Left renal pelvis (tissue), 4 donors: ENCODE measurements at regions not wholly inside any gene's neighbourhood (a gene's known extent, or its start where the extent isn't known, plus 50 kb on each side); places are given as distances from the start of the nearest gene placed in this dataset.
A peak's percentile ranks its signal among the peaks of the same experiment; 100 is the strongest.
"Not testable (repeated sequence)": the region's sequence is repeated elsewhere in the genome, so short reads cannot be mapped to it uniquely, and the experiment has no call there.

Experiments used
- DNase-seq, 4 donors: peaks; one replicate each; pipeline ENCODE4 v3.0.0-alpha.2; 2013; ENCODE audit warnings: low read depth in 4 of 4, low spot score in 3 of 4

GRCh38 chr2:15816674-15817406 is 123.5 kb upstream of the MYCN start:
- DNase-seq, result no peak

- DNase-seq, result no peak
Measured at GRCh38 chr2:15817748-15818147, 122.6 kb upstream of the MYCN start.

GRCh38 chr2:15818318-15818753 is 122.0 kb upstream of the MYCN start:
- peak in 1 of 4 donors; percentile 86 for DNase-seq

DNA sequence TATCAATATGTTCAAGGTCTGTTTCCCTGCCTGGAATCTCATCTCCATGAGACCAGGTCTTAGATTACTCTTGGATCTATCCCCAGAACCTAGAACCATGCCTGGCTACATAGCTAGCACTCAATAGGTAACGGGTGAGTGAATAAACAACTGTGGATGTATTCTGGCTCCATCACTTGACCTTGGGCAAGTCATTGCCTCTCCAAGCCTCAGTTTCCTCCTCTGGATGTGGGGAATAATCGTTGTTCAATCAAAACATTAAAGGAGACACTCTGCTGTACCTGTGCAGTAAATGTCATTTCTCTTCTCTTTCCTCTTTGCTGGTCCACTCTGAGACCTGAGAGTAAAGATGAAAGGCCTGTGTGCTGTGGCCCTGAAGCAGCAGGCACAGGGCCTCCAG is 121.5 kb upstream of the MYCN start:
- no peak for DNase-seq

GRCh38 chr2:15819562-15820256 is 120.6 kb upstream of the MYCN start:
- DNase-seq, result no peak

DNA sequence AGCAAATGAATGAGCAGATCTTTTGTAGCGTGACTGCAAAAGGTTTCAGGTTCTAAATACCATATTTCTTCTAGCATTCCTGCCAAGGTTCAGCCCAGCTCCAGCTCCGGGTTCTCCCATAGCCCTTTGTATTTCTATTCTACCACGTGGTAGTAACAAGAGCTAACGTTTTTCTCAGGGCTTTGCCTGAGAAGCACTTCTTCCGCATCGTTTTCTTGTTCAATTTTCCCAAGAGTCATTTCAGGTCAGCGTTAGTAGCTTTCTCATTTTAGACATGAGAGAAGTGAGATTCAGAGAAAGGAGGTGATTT is 120.1 kb upstream of the MYCN start:
- no peak for DNase-seq

DNA sequence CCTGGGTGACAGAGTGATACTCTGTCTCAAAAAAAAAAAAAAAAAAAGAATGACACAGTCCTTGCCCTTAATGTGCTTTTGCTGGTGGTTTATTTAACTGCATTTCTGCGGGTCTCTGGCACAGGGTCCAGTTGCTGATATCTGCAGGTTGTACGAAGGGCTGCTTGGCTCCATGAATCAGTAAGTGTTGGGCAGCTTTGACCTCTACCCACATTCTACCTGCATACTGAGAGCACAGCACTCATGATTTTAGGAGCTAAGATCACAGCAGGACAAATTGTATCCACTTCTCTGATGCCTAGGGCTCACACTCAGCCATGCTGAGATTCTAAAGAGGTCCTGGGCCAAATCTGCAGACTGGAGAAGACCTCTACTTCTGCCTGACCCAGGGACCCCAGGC is 119.4 kb upstream of the MYCN start:
- DNase-seq, result no peak

GRCh38 chr2:15822151-15823044 is 118.0 kb upstream of the MYCN start:
- no peak for DNase-seq

DNA sequence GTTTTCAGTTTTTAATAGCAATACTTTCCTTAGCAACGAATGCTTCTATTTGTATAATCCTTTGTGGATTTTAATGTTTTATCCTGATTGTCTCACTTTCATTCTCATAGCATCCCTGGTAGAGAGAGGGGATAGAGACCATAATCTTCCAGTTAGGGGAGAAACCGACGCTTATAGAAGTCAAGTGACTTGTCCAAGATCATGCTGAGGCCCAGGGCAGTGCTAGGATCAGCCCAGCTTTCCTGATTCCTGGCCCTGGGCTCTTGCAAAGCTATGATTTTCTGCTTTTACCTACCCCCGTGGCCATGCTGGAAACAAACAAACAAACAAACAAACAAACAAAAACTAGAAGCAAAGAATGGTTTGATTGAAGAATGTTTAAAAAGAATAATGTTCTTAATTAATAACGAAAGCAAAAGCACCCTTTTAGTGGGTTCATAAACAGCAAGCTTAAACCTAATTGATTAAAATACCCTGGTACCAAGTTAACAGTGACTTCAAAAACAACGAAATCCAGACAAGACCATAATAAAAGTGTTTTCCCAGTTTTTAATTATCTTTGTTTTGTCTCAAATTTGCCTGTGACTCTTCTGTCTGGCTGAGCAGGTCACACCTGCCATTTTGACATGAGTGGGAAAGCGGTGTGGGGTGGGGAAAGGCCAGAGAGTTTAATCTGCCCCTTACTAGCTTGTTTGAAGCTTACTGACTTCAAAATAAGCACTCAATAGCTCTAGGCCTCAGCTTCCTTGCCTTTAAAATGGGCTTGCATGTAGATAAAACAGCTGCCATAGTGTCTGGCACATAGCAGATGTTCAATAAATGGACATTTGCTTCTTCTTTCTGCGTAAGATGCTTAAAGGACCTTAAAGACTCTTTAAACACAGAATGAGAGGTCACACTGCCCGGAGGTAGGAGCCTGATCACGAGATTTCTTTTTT is 116.6 kb upstream of the MYCN start:
- no peak for DNase-seq

- DNase-seq, result not testable (repeated sequence)
Measured at GRCh38 chr2:15824467-15824866, 115.9 kb upstream of the MYCN start.

DNA sequence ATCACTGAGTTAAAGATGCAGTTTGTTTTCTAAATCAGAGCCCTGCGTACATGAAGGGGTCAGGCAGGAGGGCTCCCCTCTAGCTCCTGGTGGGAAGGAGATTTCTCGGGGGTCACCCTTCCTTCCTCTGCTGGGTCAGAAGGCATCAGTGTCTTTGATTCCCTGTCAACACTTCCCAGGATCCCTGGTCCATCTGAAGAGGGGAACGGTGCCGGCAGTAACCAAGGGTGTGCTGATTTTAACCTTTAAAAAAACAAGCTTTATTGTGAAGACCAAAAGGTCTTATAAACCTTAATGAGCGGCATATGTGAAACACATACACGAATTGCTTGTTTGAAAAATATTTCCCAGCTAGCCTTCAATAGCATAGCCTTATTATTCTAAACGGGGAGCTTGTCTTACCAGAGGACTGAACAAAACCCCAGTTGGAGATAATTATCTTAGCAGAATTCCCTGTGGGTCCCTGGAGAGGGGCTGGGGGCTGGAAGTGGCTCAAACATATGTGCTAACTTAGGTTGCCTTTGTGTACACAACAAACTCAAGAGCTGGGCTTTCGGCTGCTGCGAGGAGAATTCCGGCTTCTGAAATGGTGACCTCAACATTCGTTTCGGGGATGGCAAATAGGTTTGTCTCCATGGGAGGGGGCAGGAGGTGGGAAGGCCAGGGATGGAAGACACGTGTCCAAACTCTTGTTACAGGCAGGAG is 114.9 kb upstream of the MYCN start:
- no peak for DNase-seq

GRCh38 chr2:15826273-15826717 is 114.1 kb upstream of the MYCN start:
- DNase-seq, result no peak

DNA sequence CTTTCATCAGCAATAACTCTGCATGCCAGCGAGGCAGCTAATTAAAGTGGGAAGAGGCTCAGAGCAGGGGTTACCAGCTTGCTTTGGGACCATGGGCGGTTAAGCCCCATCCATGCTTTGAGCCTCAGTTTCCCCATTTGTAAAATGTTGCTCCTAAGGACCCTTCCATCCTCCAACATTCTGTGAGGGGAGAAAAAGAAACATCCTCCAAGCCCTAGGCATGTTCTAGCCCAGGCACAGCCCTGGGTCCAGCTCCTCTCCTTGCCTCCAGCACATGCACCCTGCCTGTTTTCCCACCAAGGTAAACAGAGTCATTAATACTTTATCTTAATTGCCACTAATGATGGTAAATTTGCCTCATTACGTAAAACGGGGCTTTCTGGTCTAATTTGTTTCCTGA is 113.3 kb upstream of the MYCN start:
- no peak for DNase-seq

- no peak for DNase-seq
Measured at GRCh38 chr2:15828576-15828975, 111.8 kb upstream of the MYCN start.

- DNase-seq, result no peak
Measured at GRCh38 chr2:15829091-15829801, 111.1 kb upstream of the MYCN start.

GRCh38 chr2:15829985-15830384 is 110.4 kb upstream of the MYCN start:
- DNase-seq, result no peak

GRCh38 chr2:15830937-15831549 is 109.3 kb upstream of the MYCN start:
- no peak for DNase-seq

DNA sequence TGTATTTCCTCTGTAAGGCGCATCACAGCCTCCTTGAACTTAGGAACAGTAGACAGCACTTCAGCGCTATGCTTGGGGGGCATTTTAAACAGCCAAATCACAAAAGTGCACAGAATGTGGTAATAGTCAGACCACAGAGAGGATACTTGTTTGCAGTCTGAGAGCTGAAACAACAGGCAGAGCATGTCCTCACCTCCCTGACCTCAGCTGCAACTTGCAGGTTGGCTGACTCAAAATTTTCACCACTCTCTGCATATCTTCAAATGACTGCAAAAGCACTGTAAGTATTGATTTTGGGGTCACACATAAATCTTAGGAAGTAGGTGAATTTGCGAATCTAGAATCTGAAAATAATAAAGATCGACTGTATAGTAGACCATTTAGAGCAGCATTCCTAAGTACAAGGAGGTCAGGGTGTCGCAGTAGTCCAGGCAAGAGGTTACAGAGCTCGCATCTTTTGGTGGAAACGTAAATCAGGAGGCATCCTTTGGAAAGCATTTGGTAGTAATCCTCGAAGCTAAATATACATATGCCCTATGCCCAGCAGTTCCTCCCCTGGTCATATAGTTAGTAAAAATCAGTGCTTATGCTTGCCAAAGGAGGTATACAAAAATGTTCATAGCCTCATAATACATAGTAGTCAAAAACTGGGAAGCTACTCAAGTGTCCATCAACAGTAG is 108.2 kb upstream of the MYCN start:
- no peak for DNase-seq
